ENCODE measurements at regions not wholly inside any gene's neighbourhood (a gene's known extent, or its start where the extent isn't known, plus 50 kb on each side); places are given as distances from the start of the nearest gene placed in this dataset.

DNA sequence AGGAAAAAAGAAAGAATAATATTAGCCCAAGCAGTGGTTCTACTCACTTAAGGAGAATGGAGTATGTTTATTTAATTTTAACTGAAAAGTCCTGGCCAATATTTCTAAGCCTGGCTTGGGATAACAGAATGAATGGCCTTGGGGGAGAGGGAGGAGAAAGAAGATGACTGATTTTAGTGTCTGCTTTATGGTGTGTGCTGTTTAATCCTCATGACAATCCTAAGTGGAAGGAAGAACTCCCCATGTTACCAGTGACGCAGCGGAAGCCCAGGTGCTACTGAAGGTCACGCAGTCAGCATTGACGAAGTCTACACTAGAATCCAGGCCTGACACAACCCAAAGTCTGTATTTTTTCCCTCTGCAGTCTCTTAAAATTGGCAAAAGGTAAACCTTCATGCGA lies 50.5 kb downstream of the PALM2AKAP2 start:
- 93% methylated on average over 5 of the region's 5 CpGs for WGBS
- no peak for DNase-seq (ENCODE audit: low spot score)

DNA sequence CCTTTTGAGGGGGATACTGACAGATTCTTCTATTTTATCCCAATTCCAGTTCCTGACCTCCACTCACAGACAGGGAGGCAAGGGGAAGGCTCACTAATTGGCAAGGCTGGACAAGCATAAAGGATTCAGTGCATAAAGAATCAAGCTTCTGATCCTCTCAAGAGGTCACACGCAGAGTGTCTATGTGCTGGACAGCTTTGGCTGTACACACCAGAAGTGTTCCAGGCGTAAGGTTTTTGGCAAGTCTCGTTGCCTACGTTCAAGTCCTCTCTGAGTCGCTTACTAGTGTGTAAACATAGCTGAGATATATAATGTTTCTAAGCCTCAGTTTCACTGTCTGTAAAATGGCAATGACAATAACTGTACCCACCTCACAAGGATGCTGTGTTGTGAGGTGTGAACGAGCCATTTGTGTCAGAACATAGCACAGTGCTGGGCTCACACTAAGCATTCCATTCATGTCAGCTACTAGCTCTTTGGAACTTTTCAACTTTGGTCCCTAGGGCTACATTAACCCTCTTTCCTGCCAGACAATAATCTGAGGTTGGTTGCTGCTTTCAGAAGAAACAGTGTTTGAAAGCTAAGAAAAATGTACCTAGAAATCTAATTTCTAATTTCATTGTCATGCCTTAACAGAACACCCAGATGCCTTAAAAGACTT lies 52.1 kb downstream of the PALM2AKAP2 start:
- TF ChIP-seq, protein P1, sequence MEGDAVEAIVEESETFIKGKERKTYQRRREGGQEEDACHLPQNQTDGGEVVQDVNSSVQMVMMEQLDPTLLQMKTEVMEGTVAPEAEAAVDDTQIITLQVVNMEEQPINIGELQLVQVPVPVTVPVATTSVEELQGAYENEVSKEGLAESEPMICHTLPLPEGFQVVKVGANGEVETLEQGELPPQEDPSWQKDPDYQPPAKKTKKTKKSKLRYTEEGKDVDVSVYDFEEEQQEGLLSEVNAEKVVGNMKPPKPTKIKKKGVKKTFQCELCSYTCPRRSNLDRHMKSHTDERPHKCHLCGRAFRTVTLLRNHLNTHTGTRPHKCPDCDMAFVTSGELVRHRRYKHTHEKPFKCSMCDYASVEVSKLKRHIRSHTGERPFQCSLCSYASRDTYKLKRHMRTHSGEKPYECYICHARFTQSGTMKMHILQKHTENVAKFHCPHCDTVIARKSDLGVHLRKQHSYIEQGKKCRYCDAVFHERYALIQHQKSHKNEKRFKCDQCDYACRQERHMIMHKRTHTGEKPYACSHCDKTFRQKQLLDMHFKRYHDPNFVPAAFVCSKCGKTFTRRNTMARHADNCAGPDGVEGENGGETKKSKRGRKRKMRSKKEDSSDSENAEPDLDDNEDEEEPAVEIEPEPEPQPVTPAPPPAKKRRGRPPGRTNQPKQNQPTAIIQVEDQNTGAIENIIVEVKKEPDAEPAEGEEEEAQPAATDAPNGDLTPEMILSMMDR (IDR thresholded peaks at IDR 0.05) = no peak
- TF ChIP-seq POLR2AphosphoS5 (IDR thresholded peaks at IDR 0.05) (no peak), POLR2A (IDR thresholded peaks at IDR 0.05) (no peak)
- Histone ChIP-seq H3K4me1 (replicated peaks) (no peaks in the 10 kb centered on the region), H3K27ac (no peak overlapping the region), H3K9me3 (no peaks in the 10 kb centered on the region), H3K4me3 (no peak overlapping the region), H3K36me3 (no peaks in the 10 kb centered on the region), H3K27me3 (replicated peaks; ENCODE audit: insufficient read depth) (no peaks in the 10 kb centered on the region)
- no peak for DNase-seq (ENCODE audit: low spot score)
- WGBS = 66% methylated on average over 6 of the region's 6 CpGs
- intact Hi-C loops (cut with DNase I) = no loop called here

More for the DNA sequence above, 50.5 kb downstream of the PALM2AKAP2 start:
- TF ChIP-seq POLR2A (IDR thresholded peaks at IDR 0.05) = no peak
- TF ChIP-seq, protein P1 (IDR thresholded peaks at IDR 0.05) = no peak
- no peak for TF ChIP-seq POLR2AphosphoS5 (IDR thresholded peaks at IDR 0.05)
- intact Hi-C loops (cut with DNase I) = no loop called here
- Histone ChIP-seq H3K9me3 (no peaks in the 10 kb centered on the region), H3K4me1 (replicated peaks) (no peaks in the 10 kb centered on the region), H3K4me3 (no peak overlapping the region), H3K27me3 (replicated peaks; ENCODE audit: insufficient read depth) (no peaks in the 10 kb centered on the region), H3K27ac (no peak overlapping the region), H3K36me3 (no peaks in the 10 kb centered on the region)

DNA sequence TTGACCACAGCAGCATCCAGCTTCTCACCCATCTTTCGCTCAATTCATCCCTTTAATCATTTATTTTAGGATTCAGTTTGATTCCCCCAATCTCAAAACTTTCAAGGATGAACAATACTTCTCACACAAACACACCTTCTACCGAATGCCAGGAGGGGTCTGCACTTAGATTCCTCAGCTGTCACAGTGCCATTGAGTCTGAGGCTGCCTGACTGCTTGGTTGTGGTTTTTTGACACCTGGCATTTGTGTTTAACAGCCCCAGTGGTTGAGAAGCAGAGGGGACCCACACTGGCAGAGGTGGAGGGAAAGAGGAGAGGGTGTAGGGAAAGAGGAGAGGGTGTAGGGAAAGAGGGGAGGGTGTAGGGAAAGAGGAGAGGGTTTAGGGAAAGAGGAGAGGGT lies 54.9 kb downstream of the PALM2AKAP2 start:
- Histone ChIP-seq H3K36me3 (no peaks in the 10 kb centered on the region), H3K27ac (no peak overlapping the region), H3K4me3 (no peak overlapping the region), H3K4me1 (replicated peaks) (no peaks in the 10 kb centered on the region), H3K9me3 (no peaks in the 10 kb centered on the region), H3K27me3 (replicated peaks; ENCODE audit: insufficient read depth) (no peaks in the 10 kb centered on the region)
- WGBS = 95% methylated on average over 2 of the region's 2 CpGs
- no peak for DNase-seq (ENCODE audit: low spot score)
- intact Hi-C loops (cut with DNase I) = no loop called here
- TF ChIP-seq POLR2A (IDR thresholded peaks at IDR 0.05) (no peak), POLR2AphosphoS5 (IDR thresholded peaks at IDR 0.05) (no peak)
- TF ChIP-seq, protein P1 (IDR thresholded peaks at IDR 0.05) = no peak

DNA sequence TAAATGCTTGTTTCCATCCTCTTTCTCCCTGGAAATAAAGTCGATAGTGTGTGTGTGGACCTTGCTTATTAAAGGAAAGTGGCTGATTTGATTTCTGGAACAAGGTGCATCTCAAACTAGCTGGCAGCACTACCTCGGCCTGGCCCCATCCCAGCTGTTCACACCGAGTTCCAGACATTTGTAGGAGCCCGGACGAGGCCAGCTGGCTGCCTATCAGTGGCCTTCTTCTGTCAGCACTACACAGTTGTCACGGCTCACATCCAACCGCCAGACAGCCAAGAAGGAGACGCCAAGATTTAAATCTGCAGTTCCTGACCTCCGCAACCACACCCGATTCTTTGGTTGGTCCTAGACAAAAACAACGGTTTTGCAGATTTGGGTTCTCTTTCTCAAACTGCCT lies 63.6 kb downstream of the PALM2AKAP2 start:
- intact Hi-C loops (cut with DNase I) = no loop called here
- WGBS = 21% methylated on average over 11 of the region's 11 CpGs
- DNase-seq (ENCODE audit: low spot score) = peak; percentile 76

More for the DNA sequence above, 63.6 kb downstream of the PALM2AKAP2 start:
- Histone ChIP-seq H3K4me3 (no peak overlapping the region), H3K4me1 (replicated peaks) (no peaks in the 10 kb centered on the region), H3K27me3 (replicated peaks; ENCODE audit: insufficient read depth) (no peaks in the 10 kb centered on the region), H3K27ac (no peak overlapping the region), H3K9me3 (no peaks in the 10 kb centered on the region), H3K36me3 (no peaks in the 10 kb centered on the region)
- TF ChIP-seq POLR2AphosphoS5 (IDR thresholded peaks at IDR 0.05) = no peak
- TF ChIP-seq, protein P1 (IDR thresholded peaks at IDR 0.05) = no peak
- no peak for TF ChIP-seq POLR2A (IDR thresholded peaks at IDR 0.05)
